C4-2B (cell line): ENCODE measurements at regions not wholly inside any gene's neighbourhood (a gene's known extent, or its start where the extent isn't known, plus 50 kb on each side); places are given as distances from the start of the nearest gene placed in this dataset.

Experiments
- ZFX ChIP-seq: fragments of 450-650 bp; IDR thresholded peaks from 2 replicates; pipeline ENCODE4 v1.6.1; 2017
- TF ChIP-seq, protein P1 (sequence below): fragments of 450-650 bp; conservative IDR thresholded peaks from 2 replicates; pipeline ENCODE4 v1.5.1; 2017; ENCODE audit warnings: mild to moderate bottlenecking

DNA sequence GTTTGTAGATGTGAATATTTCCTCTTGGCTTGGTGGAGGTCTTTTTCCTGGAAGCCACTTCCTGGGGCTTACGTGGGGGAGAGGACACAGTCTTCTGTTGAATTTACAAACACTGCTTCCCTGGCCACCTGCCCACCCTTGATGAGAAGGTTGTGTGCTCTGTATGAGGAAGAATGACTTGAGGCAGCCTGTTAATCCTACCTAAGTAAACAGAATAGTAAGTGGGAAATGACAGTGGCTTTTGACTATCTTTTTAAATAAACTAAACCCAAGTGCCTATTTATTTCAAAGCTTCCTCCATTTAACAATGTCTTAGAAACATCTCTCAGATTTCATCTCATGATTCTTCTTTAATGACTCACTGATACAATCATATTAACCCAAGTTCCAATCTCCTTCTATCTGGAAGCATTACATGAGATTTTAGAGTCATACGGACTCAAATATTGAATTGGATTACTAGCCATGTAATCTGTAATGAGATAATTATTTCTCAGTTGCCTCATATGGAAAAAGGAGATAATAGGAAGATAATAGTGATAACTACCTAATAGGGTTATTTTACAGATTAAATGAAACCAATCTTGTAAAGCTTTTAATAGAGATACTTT lies 96.6 kb upstream of the SMIM36 start:
- TF ChIP-seq, protein P1, sequence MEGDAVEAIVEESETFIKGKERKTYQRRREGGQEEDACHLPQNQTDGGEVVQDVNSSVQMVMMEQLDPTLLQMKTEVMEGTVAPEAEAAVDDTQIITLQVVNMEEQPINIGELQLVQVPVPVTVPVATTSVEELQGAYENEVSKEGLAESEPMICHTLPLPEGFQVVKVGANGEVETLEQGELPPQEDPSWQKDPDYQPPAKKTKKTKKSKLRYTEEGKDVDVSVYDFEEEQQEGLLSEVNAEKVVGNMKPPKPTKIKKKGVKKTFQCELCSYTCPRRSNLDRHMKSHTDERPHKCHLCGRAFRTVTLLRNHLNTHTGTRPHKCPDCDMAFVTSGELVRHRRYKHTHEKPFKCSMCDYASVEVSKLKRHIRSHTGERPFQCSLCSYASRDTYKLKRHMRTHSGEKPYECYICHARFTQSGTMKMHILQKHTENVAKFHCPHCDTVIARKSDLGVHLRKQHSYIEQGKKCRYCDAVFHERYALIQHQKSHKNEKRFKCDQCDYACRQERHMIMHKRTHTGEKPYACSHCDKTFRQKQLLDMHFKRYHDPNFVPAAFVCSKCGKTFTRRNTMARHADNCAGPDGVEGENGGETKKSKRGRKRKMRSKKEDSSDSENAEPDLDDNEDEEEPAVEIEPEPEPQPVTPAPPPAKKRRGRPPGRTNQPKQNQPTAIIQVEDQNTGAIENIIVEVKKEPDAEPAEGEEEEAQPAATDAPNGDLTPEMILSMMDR = no peak
- TF ChIP-seq ZFX = no peak
